GM23338 (cell line): ENCODE measurements at regions not wholly inside any gene's neighbourhood (a gene's known extent, or its start where the extent isn't known, plus 50 kb on each side); places are given as distances from the start of the nearest gene placed in this dataset.

Experiments used
- CREB1 ChIP-seq: fragments of 250-450 bp; sonication (Bioruptor Pico); IDR thresholded peaks from 2 replicates; pipeline ENCODE4 v1.5.0; 2020; ENCODE audit warnings: low read depth, mild to moderate bottlenecking, moderate library complexity
- EZH2 ChIP-seq: fragments of 200-600 bp; sonication (generic); IDR thresholded peaks from one replicate; pipeline ENCODE4 v1.8.0; 2017; ENCODE audit warnings: antibody characterized with exemption, mild to moderate bottlenecking, low read depth; ENCODE audit not compliant: unreplicated experiment
- EZH2phosphoT487 ChIP-seq: fragments of 200-600 bp; sonication (generic); IDR thresholded peaks from one replicate; pipeline ENCODE4 v1.8.1; 2018; ENCODE audit warnings: antibody characterized with exemption; ENCODE audit not compliant: unreplicated experiment
- JUNB ChIP-seq: IDR thresholded peaks from one replicate; pipeline ENCODE4 v1.6.1; 2016; ENCODE audit warnings: antibody characterized with exemption; ENCODE audit not compliant: unreplicated experiment
- POLR2AphosphoS5 ChIP-seq: IDR thresholded peaks from 2 replicates; pipeline ENCODE4 v1.6.1; 2016; ENCODE audit warnings: antibody characterized with exemption, low read depth
- ZNF331 ChIP-seq: fragments of 250-450 bp; sonication (Bioruptor Pico); IDR thresholded peaks from 2 replicates; pipeline ENCODE4 v1.5.0; 2020; ENCODE audit warnings: low read depth, mild to moderate bottlenecking, moderate library complexity
- TF ChIP-seq, protein P1 (sequence below), 2 experiments: fragments of 200-600 bp in 1 of 2; sonication (generic) in 1 of 2; conservative IDR thresholded peaks; 2 replicates each; pipeline versions ENCODE4 v1.5.1 to v1.6.1; 2016 to 2017; ENCODE audit warnings: antibody characterized with exemption in 2 of 2, low read depth in 2 of 2, mild to moderate bottlenecking in 2 of 2, moderate library complexity in 1 of 2
- TF ChIP-seq, protein P2 (sequence below): IDR thresholded peaks from one replicate; pipeline ENCODE4 v1.6.1; 2018; ENCODE audit warnings: antibody characterized with exemption; ENCODE audit not compliant: unreplicated experiment

DNA sequence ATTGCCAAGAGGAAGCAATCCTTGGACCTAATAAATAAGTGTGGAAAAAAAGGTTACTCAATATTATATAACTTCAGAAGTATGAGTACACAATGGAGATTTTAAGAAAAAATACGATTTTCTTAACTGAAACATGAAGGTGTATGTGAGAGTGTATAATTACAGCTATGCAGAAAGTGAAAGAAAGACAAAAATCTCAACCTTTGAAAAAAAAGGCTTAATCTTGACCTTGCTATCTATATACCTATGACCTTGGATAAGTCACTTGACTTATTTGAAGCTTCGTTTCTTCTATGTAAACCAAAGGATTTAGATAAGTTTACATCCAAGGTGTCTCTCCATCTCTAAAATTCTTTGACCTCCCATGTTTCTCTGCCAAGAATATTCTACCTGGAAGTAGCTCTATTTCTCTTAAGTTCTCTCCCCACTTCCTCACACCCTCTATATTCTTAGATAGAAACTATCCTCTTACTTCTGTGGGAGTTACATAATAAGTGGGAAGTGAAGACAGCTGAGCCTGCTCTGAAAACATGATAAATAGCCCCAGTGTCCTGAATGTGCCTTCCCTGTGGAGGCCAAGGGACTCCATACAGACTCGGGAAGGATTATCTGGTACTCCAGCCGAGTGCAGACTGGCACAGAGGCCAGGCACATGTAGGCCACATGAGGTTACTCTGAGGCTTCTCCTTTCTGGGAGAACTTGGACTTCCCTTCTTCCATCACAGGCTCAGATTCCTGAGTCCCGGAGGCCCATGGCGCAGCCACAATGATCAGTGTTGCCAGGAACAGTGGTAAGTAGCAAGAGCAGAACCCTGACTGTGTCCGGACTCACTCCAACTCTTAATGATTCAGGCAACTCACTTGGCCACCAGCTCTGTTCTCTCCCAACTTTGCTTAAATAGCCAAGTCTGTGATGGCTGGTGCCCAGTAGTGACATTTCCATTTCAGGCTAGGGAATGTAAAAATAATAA lies 166.8 kb upstream of the COL8A1 start:
- TF ChIP-seq, protein P1, sequence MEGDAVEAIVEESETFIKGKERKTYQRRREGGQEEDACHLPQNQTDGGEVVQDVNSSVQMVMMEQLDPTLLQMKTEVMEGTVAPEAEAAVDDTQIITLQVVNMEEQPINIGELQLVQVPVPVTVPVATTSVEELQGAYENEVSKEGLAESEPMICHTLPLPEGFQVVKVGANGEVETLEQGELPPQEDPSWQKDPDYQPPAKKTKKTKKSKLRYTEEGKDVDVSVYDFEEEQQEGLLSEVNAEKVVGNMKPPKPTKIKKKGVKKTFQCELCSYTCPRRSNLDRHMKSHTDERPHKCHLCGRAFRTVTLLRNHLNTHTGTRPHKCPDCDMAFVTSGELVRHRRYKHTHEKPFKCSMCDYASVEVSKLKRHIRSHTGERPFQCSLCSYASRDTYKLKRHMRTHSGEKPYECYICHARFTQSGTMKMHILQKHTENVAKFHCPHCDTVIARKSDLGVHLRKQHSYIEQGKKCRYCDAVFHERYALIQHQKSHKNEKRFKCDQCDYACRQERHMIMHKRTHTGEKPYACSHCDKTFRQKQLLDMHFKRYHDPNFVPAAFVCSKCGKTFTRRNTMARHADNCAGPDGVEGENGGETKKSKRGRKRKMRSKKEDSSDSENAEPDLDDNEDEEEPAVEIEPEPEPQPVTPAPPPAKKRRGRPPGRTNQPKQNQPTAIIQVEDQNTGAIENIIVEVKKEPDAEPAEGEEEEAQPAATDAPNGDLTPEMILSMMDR (conservative IDR thresholded peaks at IDR 0.05; ENCODE audit: low read depth in 2 of 2) = no peak
- TF ChIP-seq ZNF331 (CRISPR knock-in tag) (no peak), EZH2 (no peak), POLR2AphosphoS5 (no peak), JUNB (no peak), EZH2phosphoT487 (no peak), CREB1 (CRISPR knock-in tag) (no peak)
- TF ChIP-seq, protein P2, sequence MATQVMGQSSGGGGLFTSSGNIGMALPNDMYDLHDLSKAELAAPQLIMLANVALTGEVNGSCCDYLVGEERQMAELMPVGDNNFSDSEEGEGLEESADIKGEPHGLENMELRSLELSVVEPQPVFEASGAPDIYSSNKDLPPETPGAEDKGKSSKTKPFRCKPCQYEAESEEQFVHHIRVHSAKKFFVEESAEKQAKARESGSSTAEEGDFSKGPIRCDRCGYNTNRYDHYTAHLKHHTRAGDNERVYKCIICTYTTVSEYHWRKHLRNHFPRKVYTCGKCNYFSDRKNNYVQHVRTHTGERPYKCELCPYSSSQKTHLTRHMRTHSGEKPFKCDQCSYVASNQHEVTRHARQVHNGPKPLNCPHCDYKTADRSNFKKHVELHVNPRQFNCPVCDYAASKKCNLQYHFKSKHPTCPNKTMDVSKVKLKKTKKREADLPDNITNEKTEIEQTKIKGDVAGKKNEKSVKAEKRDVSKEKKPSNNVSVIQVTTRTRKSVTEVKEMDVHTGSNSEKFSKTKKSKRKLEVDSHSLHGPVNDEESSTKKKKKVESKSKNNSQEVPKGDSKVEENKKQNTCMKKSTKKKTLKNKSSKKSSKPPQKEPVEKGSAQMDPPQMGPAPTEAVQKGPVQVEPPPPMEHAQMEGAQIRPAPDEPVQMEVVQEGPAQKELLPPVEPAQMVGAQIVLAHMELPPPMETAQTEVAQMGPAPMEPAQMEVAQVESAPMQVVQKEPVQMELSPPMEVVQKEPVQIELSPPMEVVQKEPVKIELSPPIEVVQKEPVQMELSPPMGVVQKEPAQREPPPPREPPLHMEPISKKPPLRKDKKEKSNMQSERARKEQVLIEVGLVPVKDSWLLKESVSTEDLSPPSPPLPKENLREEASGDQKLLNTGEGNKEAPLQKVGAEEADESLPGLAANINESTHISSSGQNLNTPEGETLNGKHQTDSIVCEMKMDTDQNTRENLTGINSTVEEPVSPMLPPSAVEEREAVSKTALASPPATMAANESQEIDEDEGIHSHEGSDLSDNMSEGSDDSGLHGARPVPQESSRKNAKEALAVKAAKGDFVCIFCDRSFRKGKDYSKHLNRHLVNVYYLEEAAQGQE = no peak
